Chondrocyte (in vitro differentiated cells): ENCODE measurements at regions not wholly inside any gene's neighbourhood (a gene's known extent, or its start where the extent isn't known, plus 50 kb on each side); places are given as distances from the start of the nearest gene placed in this dataset.

Experiments
- DNase-seq: peaks from one replicate; pipeline ENCODE4 v3.0.0; 2021; ENCODE audit warnings: mixed read lengths, low spot score
- H3K27ac Mint-ChIP-seq: one replicate; pipeline ENCODE4 v1.8.0; 2021; ENCODE audit warnings: mild to moderate bottlenecking, moderate library complexity, mixed read lengths; ENCODE audit not compliant: unreplicated experiment
- H3K27me3 Mint-ChIP-seq: 2 replicates; pipeline ENCODE4 v1.8.0; 2021; ENCODE audit warnings: low read depth, mixed read lengths
- H3K36me3 Mint-ChIP-seq: 2 replicates; pipeline ENCODE4 v1.8.0; 2021; ENCODE audit warnings: low read depth, mixed read lengths
- H3K4me1 Mint-ChIP-seq: 2 replicates; pipeline ENCODE4 v1.8.0; 2021; ENCODE audit warnings: low read depth, mild to moderate bottlenecking, mixed read lengths
- H3K4me3 Mint-ChIP-seq: one replicate; pipeline ENCODE4 v1.8.0; 2021; ENCODE audit warnings: mild to moderate bottlenecking, moderate library complexity, mixed read lengths; ENCODE audit not compliant: unreplicated experiment
- H3K9me3 Mint-ChIP-seq: 2 replicates; pipeline ENCODE4 v1.8.0; 2021; ENCODE audit warnings: low read depth, mixed read lengths
- TF ChIP-seq, protein P1 (sequence below): fragments of 200-600 bp; sonication (generic); IDR thresholded peaks from 2 replicates; pipeline ENCODE4 v1.5.0; 2021; ENCODE audit warnings: antibody characterized with exemption, mild to moderate bottlenecking, moderate library complexity

DNA sequence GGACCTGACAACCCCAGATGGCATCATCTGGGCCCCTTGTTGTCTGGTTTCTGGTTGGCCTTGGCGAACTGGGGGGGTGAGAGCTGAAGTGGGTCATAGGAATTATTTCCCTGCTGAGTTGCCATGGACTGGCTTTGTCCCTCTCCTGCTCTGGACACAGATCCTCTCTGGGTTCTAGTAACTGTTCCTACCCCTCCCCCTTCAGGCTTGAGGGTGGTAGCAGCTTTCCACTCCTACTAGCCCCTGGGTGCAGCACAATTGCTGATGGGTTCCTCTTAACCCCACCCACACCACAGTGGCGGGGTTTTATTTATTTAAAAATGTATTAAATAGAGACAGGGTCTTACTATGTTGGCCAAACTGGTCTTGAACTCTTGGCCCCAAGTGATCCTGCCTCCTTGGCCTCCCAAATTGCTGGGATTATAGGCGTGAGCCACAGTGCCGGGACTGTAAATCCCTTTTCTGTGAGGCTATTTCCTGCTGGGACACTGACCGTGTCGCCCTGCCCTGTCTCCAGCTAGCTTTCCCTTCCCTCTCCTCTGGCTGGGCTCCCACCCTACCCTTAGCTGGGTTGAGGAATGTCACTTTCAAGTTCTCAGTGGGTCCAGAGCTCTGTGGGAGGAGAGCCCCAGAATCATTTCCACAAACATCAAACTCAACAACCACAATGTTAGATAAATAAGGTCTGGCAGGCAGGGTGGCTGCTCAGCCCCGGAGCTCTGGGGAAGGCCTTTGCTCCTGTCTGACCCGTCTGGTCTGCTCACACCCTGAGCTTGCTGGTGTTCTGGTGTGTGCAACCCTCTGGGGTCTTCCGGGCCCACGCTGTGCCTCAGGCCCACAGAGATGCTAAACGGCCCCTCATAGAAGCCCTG is 112.7 kb upstream of the WNT4 start:
- Mint-ChIP-seq H3K27ac (no peak overlapping the region), H3K9me3 (no peaks in the 10 kb centered on the region), H3K27me3 (peaks cover 2% of the 10 kb centered on the region), H3K4me1 (peaks cover 66% of the 10 kb centered on the region), H3K4me3 (no peak overlapping the region), H3K36me3 (no peaks in the 10 kb centered on the region)
- no peak for DNase-seq
- TF ChIP-seq, protein P1, sequence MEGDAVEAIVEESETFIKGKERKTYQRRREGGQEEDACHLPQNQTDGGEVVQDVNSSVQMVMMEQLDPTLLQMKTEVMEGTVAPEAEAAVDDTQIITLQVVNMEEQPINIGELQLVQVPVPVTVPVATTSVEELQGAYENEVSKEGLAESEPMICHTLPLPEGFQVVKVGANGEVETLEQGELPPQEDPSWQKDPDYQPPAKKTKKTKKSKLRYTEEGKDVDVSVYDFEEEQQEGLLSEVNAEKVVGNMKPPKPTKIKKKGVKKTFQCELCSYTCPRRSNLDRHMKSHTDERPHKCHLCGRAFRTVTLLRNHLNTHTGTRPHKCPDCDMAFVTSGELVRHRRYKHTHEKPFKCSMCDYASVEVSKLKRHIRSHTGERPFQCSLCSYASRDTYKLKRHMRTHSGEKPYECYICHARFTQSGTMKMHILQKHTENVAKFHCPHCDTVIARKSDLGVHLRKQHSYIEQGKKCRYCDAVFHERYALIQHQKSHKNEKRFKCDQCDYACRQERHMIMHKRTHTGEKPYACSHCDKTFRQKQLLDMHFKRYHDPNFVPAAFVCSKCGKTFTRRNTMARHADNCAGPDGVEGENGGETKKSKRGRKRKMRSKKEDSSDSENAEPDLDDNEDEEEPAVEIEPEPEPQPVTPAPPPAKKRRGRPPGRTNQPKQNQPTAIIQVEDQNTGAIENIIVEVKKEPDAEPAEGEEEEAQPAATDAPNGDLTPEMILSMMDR, result no peak

GRCh38 chr1:22256213-22256512 is 113.3 kb upstream of the WNT4 start:
- TF ChIP-seq, protein P1, result no peak
- no peak for DNase-seq
- H3K27ac Mint-ChIP-seq, result no peak overlapping the region
- H3K9me3 Mint-ChIP-seq, result no peaks in the 10 kb centered on the region
- no peak overlapping the region for H3K4me3 Mint-ChIP-seq
- H3K27me3 Mint-ChIP-seq, result peaks cover 2% of the 10 kb centered on the region
- peaks cover 61% of the 10 kb centered on the region for H3K4me1 Mint-ChIP-seq
- H3K36me3 Mint-ChIP-seq, result no peaks in the 10 kb centered on the region

- peaks cover 49% of the 10 kb centered on the region for H3K4me1 Mint-ChIP-seq
- peaks cover 4% of the 10 kb centered on the region for H3K27me3 Mint-ChIP-seq
- TF ChIP-seq, protein P1, result no peak
- no peaks in the 10 kb centered on the region for H3K36me3 Mint-ChIP-seq
- no peak overlapping the region for H3K4me3 Mint-ChIP-seq
- H3K9me3 Mint-ChIP-seq, result no peaks in the 10 kb centered on the region
- H3K27ac Mint-ChIP-seq, result no peak overlapping the region
- no peak for DNase-seq
Measured at GRCh38 chr1:22257290-22258275, 114.7 kb upstream of the WNT4 start.

GRCh38 chr1:22258698-22259097 is 115.8 kb upstream of the WNT4 start:
- Mint-ChIP-seq H3K27me3 (peaks cover 4% of the 10 kb centered on the region), H3K4me3 (no peak overlapping the region), H3K27ac (no peak overlapping the region), H3K4me1 (peaks cover 38% of the 10 kb centered on the region), H3K36me3 (no peaks in the 10 kb centered on the region), H3K9me3 (no peaks in the 10 kb centered on the region)
- TF ChIP-seq, protein P1, result no peak
- DNase-seq, result no peak

DNA sequence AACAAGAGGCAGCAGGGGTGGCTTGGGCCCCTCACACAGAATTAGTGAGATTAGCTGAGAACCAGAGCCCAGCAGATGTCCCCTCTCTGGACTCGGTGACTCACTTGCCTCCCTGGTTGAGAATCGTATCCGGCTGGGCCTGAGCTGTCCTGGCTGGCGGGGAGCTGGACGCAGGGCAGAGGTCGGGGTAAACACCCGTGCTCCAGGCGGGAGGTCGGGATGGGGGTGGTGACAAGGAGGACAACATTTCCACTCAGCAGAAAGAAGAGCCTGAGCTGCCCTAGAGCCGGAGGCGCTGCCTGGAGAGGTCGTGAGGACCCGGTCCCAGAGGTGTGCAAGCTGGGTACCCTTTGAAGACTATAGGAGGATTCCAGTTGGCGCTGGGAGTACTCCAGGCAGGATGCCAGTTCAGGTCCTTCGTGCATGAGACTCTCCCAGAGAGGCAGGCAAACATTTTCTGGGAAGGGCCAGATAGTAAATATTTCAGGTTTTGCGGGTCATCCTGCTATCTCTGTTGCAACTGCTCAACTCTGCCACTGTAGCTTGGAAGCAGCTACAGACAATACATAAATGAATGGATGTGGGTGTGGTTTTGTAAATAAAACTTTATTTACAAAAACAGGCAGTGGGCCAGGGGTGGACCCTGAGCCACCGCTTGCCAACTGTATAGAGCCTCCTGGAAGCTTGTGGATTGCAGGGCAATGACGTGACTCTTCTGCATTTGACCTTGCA is 116.8 kb upstream of the WNT4 start:
- peaks cover 28% of the 10 kb centered on the region for H3K4me1 Mint-ChIP-seq
- no peak overlapping the region for H3K4me3 Mint-ChIP-seq
- H3K27me3 Mint-ChIP-seq, result peaks cover 7% of the 10 kb centered on the region
- H3K9me3 Mint-ChIP-seq, result no peaks in the 10 kb centered on the region
- peak overlapping the region; percentile 27 for H3K27ac Mint-ChIP-seq
- no peaks in the 10 kb centered on the region for H3K36me3 Mint-ChIP-seq
- TF ChIP-seq, protein P1, result no peak
- no peak for DNase-seq
